ENCODE measurements at regions not wholly inside any gene's neighbourhood (a gene's known extent, or its start where the extent isn't known, plus 50 kb on each side); places are given as distances from the start of the nearest gene placed in this dataset.

DNA sequence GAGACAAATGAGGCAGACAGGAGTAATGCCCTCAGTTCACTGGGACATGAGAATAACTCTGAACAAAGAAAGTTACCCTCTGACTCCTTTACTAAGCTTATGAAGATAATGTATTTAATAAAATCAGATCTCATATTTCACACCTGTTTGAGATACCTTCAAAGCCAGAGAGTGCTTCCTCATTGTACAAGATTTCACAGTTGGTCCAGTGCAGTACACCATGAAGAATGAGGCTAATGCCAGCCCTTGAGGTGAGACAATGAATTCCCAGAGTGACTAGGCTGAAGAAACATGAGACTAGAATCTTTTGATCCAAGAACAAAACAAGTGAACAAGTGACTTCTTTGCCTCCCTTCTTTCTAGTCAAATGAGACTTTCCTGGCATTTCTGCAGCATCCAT lies 1133.8 kb downstream of the TUSC7 start:
- H3K4me3 ChIP-seq (ENCODE audit: low read depth, low read length) = no peak overlapping the region
- DNase-seq (ENCODE audit: low read depth) = no peak
- TF ChIP-seq, protein P1, sequence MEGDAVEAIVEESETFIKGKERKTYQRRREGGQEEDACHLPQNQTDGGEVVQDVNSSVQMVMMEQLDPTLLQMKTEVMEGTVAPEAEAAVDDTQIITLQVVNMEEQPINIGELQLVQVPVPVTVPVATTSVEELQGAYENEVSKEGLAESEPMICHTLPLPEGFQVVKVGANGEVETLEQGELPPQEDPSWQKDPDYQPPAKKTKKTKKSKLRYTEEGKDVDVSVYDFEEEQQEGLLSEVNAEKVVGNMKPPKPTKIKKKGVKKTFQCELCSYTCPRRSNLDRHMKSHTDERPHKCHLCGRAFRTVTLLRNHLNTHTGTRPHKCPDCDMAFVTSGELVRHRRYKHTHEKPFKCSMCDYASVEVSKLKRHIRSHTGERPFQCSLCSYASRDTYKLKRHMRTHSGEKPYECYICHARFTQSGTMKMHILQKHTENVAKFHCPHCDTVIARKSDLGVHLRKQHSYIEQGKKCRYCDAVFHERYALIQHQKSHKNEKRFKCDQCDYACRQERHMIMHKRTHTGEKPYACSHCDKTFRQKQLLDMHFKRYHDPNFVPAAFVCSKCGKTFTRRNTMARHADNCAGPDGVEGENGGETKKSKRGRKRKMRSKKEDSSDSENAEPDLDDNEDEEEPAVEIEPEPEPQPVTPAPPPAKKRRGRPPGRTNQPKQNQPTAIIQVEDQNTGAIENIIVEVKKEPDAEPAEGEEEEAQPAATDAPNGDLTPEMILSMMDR (conservative IDR thresholded peaks at IDR 0.05; ENCODE audit: low read depth, low read length) = no peak

DNA sequence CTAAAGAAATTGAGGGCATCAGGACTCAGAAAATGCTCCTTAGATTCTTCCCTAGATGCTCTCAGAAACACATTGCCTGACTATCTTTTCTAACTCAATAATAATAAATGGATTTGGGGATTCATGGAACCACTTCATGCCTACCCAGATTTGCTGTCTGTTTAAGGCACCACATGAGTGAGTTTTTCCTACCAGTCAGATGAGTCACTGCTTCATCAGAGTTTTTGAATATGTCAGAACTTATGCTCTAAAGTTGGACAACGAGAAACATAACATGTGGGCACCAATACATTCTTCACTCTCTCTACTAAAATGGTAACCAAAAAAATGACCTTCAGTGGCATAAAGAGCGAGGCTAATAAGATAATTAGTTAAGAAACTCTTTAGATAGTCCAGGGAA lies 1135.1 kb downstream of the TUSC7 start:
- peak; percentile 30 for DNase-seq (ENCODE audit: low read depth)
- TF ChIP-seq, protein P1 (conservative IDR thresholded peaks at IDR 0.05; ENCODE audit: low read depth, low read length) = no peak
- no peak overlapping the region for H3K4me3 ChIP-seq (ENCODE audit: low read depth, low read length)

DNA sequence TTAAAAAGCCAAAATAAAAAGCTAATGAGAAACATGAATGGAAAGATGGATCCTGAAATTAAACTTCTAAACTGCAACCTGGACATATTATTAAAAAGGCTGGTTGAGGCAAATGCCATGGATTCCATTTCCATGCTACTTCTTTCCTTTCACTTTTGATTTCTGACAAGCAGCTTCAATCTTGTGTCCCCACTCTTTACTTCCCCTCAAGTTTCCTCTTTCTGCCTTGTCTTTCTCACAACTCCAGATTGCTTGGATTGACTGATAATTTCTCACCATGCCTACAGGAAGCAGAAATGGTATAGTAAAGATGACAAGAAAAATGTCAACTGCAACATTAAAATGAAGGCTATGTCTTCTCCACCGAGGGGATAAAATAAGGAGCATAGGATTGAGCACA lies 1136.7 kb downstream of the TUSC7 start:
- TF ChIP-seq, protein P1 (conservative IDR thresholded peaks at IDR 0.05; ENCODE audit: low read depth, low read length) = no peak
- H3K4me3 ChIP-seq (ENCODE audit: low read depth, low read length) = no peak overlapping the region
- DNase-seq (ENCODE audit: low read depth) = peak; percentile 8

DNA sequence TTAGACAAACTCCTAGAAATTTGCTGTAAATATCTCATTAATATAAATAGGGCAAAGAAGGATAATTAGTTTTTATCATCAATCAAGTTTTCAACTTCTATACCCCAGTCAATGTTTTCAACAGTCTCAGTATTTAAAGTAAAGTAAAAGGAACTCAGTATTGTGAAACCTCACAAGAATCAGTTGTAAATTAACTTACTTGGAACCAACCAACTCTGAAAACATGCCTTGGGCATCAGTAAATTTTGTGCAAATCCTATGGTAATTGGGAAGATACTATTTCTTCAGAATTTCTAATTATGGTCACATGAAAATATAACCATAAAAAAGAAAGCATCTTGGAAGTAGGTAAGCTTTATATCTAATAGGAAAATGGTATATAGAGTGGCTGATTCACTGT lies 1139.0 kb downstream of the TUSC7 start:
- no peak overlapping the region for H3K4me3 ChIP-seq (ENCODE audit: low read depth, low read length)
- TF ChIP-seq, protein P1 (conservative IDR thresholded peaks at IDR 0.05; ENCODE audit: low read depth, low read length) = no peak
- no peak for DNase-seq (ENCODE audit: low read depth)

DNA sequence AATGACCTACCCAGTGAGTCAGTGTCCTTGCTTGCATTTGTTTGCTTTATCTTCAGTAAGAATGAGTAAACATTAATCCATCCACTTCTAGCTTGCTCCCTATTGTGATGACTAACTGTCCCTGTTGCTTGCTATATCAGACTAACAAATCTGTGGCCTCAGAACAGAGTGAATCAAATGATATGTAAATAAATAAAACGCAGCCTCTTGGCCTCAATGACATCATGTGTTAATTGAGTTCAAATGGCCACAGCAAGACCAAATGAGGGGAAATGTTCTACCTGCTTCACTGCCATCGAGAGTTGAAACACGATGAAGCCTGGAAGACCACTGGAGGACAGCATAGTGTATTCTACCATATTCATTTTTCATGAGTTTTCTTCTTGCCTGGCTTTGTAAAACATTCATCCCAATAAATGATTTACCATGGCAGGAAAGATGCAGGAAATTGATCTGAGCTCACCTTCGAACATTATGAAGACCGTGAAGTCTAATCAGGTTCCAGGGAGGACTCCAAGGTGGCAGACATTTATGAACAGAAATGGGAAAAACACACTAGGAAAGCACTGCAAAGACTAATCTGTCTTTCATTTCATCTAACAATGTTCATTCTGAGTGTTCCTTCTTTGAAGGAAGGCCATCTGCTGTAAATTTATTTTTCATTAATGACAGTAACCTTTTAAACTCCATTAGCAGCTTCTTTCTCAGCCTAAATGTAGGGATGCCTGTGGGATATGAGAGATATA lies 1144.5 kb downstream of the TUSC7 start:
- no peak overlapping the region for H3K4me3 ChIP-seq (ENCODE audit: low read depth, low read length)
- TF ChIP-seq, protein P1 (conservative IDR thresholded peaks at IDR 0.05; ENCODE audit: low read depth, low read length) = no peak
- peak; percentile 61 for DNase-seq (ENCODE audit: low read depth)

DNA sequence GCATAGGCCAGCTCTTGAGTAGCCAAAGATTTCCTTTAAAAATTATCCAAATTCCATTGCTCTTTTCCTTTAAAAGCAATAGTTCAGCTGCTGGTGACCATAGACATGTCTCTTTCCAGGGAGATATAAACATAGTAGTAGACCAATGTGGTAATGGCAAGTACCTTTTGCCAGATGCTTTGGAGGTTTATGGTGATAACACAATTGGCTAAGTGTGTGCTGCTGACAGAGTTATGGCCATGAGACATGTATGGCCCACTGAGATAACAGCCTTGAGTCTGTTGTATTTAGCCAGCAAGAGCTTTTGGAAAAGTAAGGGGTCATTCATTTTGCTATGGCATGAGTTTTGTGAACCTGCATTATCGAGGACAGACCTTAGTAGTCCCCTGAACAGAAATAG lies 1146.8 kb downstream of the TUSC7 start:
- DNase-seq (ENCODE audit: low read depth) = no peak
- no peak overlapping the region for H3K4me3 ChIP-seq (ENCODE audit: low read depth, low read length)
- TF ChIP-seq, protein P1 (conservative IDR thresholded peaks at IDR 0.05; ENCODE audit: low read depth, low read length) = no peak

DNA sequence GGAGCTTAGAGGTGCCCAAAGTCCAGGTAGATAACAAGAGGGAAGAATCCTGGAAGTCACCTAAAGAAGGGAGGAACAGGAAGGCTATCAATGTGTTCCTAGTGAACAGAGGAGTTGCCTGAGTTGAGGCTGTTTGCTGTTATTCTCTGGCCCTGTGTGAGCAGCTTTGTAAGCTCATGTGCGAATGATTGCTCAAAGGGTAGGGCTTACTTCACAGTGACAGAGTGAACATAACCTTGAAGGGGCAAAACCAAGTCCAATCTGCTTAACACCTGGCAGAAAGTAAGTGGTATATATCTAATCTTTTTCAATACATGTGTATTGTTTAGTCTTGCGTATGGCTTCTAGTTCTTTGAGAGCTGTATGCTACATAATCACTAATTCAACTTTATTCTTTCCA lies 1153.6 kb downstream of the TUSC7 start:
- no peak overlapping the region for H3K4me3 ChIP-seq (ENCODE audit: low read depth, low read length)
- DNase-seq (ENCODE audit: low read depth) = no peak
- TF ChIP-seq, protein P1 (conservative IDR thresholded peaks at IDR 0.05; ENCODE audit: low read depth, low read length) = no peak

Measured in choroid plexus epithelial cell (primary cell).